HCT116 (cell line): ENCODE measurements at regions not wholly inside any gene's neighbourhood (a gene's known extent, or its start where the extent isn't known, plus 50 kb on each side); places are given as distances from the start of the nearest gene placed in this dataset.

Source experiments
- CTCF ChIP-seq, 3 experiments: fragments of 200-600 bp in 1 of 3; sonication (generic) in 1 of 3; IDR thresholded peaks in 2 of 3; conservative IDR thresholded peaks in 1 of 3; 2 replicates each; pipeline ENCODE4 v1.5.1; 2012 to 2017; ENCODE audit warnings: low read depth in 2 of 3, low read length in 2 of 3, antibody characterized with exemption in 1 of 3, borderline replicate concordance in 1 of 3, control low read depth in 1 of 3, mild to moderate bottlenecking in 1 of 3, mixed read lengths in 1 of 3, mixed run types in 1 of 3, moderate library complexity in 1 of 3; ENCODE audit not compliant: insufficient read depth in 1 of 3
- FOSL1 ChIP-seq: IDR thresholded peaks from 2 replicates; pipeline ENCODE4 v1.6.1; 2012; ENCODE audit warnings: low read depth
- JUND ChIP-seq: IDR thresholded peaks from 2 replicates; pipeline ENCODE4 v1.6.1; 2012
- POLR2AphosphoS5 ChIP-seq: IDR thresholded peaks from 2 replicates; pipeline ENCODE4 v1.6.1; 2011; ENCODE audit warnings: mild to moderate bottlenecking, low read depth, low read length, moderate library complexity
- RAD21 ChIP-seq: IDR thresholded peaks from 2 replicates; pipeline ENCODE4 v1.6.1; 2012; ENCODE audit warnings: low read depth, mild to moderate bottlenecking
- REST ChIP-seq: IDR thresholded peaks from 2 replicates; pipeline ENCODE4 v1.6.1; 2012; ENCODE audit warnings: low read depth
- SP1 ChIP-seq: IDR thresholded peaks from 2 replicates; pipeline ENCODE4 v1.6.1; 2012; ENCODE audit warnings: low read depth
- YY1 ChIP-seq: IDR thresholded peaks from 2 replicates; pipeline ENCODE4 v1.6.1; 2011; ENCODE audit warnings: low read length, low read depth, moderate library complexity, mild to moderate bottlenecking; ENCODE audit not compliant: insufficient replicate concordance; ENCODE audit errors: extremely low read depth
- ZFX ChIP-seq: fragments of 450-650 bp; IDR thresholded peaks from 2 replicates; pipeline ENCODE4 v1.6.1; 2017

- TF ChIP-seq CTCF (IDR thresholded peaks at IDR 0.05 in 2 of 3, conservative IDR thresholded peaks at IDR 0.05 in 1 of 3; ENCODE audit: borderline replicate concordance in 1 of 3, insufficient read depth in 1 of 3, low read depth in 2 of 3, low read length in 2 of 3) (no peak), SP1 (no peak), POLR2AphosphoS5 (no peak), REST (no peak), RAD21 (no peak), YY1 (no peak), FOSL1 (no peak), ZFX (no peak), JUND (no peak)
These were observed 116.2 kb upstream of the ARID2 start for GRCh38 chr12:45613296-45613695.
